Limb (tissue), 2 donors: ENCODE measurements at regions not wholly inside any gene's neighbourhood (a gene's known extent, or its start where the extent isn't known, plus 50 kb on each side); places are given as distances from the start of the nearest gene placed in this dataset.

Experiments
- DNase-seq, 2 donors: peaks; one replicate each; pipeline ENCODE4 v3.0.0-alpha.2; 2016; ENCODE audit errors: extremely low spot score in 2 of 2

GRCh38 chr17:13359774-13360173 lies 242.0 kb downstream of the HS3ST3A1 start:
- DNase-seq, result no peak

DNA sequence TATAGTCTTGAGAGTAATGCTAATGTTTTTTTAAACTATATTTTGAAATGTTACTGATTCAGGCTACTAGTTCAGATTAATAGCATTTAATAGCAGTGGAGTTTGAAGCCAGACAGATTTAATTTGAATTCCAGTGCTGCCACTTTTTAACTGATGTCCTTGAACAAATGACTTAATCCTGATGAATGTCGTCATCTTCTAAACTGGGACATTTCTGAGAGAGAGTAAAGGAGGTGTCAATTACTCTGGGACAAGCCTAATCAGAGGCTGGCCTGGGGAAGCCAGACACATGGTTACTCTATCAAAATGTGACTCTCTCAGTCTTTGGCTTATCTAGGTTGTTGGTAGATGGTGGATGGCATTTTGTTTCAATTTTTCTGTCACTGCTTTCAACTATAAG lies 246.7 kb downstream of the HS3ST3A1 start:
- no peak for DNase-seq

DNA sequence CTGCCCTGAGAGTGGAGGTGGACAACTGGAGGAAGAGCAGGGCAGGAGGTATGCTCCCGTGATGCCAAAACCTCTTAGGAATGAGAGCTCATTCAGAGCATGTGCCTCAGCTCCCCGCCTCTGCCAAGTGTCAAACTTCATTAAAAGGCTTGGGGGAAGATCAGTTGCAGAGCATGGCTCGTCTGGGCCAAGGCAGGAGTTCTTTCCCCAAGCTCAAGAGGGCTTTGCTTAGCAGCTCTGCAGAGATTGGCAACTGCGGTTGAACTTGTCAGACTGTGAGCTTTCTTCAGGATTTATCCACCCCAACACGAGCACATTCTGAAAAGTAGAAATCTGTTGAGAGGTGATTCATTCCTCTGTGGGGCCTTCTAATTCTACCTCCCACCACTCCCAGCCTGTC lies 248.1 kb downstream of the HS3ST3A1 start:
- peak in 1 of 2 donors; percentile 31 for DNase-seq

DNA sequence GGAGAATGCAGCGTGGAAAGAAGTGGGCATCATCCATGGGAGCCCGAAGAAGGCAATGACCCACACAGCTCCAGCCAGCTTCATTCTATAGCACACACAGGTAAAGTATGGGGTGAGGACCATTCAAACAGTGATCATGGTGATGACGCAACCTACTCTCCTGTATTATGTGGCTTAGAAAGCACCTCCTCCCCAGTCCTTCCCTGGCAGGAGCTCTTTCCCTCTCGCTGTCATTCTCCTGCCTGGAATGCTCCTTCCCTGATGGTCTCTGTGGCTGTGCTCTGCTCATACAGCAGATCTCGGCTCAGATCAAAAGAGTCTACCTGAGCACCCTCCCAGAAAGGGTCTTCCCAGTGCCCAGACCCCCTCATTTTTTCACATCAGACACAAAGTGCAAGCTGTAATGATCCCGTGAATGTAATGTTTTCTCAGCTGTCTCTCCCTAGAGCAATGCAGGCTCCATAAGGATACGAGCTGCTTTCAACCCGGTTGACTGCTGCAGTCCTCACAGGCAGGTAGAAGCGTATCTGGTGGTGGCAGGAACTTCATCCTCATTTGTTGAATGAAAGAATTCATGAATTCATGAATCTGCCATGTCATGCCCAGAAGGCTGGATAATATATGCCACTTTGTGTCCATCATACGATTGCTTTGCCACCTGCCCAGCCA lies 248.8 kb downstream of the HS3ST3A1 start:
- DNase-seq, result no peak

- DNase-seq, result no peak
Observed at GRCh38 chr17:13351046-13351445, 250.7 kb downstream of the HS3ST3A1 start.

DNA sequence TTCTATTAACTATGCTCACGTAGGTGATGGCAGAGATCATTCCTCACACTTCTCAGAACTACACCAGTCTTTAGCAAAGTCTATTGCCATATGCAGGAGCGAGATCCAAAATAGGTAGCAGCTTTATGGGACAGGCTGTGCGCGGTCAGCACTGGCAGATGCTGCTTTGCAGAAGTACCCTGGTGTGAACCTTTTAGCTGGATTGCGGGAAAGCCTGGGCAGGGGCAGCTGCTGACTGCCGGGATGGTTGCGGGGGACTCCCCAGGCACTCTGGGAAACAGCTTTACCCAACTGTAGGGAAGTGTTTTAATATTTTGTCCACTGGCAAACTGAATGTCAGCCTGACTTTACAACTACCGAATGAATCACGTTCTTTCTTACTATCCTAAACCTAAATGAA lies 251.3 kb downstream of the HS3ST3A1 start:
- DNase-seq, result peak in 1 of 2 donors; percentile 38

- no peak for DNase-seq
Observed at GRCh38 chr17:13346996-13347762, 254.6 kb downstream of the HS3ST3A1 start.

GRCh38 chr17:13346592-13346991 lies 255.1 kb downstream of the HS3ST3A1 start:
- no peak for DNase-seq

DNA sequence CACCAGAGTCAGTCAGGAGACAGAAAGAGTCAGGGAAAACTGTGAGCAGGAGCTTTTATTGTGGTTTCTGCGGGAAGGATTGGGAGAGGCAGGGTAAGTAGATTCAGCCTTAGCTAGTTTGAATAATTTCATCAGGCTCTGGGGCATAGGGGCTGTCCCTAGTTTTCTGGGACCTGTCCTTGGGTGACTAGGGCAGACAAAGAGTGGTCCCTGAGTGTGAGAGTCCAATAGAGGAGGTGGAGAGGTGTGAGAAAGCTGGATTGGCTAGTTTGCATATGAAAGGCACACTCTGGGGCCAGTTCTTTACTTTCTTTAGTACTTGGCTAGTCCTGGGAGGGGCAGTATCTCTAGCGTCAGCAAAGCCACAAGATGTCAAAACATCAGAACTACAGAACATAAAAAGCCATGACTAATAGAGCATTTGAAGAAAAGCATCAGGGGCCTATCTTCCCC lies 255.6 kb downstream of the HS3ST3A1 start:
- no peak for DNase-seq

DNA sequence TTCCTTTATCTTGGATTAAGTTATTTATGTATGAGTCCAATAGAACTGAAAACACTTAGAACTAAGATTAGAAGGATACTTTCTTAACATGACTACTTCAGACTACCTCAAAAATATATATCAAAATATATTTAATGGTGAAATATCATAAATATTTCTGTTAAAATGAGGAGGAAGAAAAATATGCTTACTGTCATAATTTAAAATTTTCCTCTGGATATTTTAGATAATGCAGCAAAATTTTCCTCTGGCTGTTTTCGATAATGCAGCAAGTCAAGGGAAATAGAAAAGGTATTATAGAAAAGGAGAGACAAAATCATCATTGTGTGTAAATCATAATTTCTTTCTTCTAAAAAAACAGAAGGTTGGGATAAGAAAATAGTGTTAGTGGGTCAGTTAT lies 263.3 kb downstream of the HS3ST3A1 start:
- peak in 1 of 2 donors; percentile 10 for DNase-seq

DNA sequence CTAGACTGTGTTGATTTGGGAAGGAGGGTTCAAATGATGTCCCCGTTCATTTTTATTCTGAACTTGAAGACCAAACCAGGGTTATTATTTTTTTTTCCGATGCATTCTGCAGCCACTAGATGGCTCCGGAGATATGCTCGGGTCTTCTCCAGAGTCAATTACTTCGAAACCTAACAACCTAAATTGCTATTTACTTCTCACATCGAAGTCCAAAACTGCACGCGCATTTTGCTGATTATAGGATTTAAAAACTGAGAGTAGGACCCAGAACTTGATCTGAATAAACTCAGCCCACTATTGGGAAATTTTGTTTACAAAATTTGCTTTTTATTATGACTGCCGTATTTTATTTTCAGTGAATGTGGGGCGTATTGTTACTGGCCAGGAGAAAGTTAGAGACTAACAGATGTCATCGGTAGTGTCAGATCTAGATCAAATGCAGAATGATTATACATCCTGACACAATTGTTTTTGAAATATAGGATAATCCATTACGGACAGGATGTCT lies 263.8 kb downstream of the HS3ST3A1 start:
- DNase-seq, result peak; percentile 42 to 75

- DNase-seq, result no peak
Observed at GRCh38 chr17:13337151-13337550, 264.6 kb downstream of the HS3ST3A1 start.

- no peak for DNase-seq
Observed at GRCh38 chr17:13334374-13334773, 267.4 kb downstream of the HS3ST3A1 start.

DNA sequence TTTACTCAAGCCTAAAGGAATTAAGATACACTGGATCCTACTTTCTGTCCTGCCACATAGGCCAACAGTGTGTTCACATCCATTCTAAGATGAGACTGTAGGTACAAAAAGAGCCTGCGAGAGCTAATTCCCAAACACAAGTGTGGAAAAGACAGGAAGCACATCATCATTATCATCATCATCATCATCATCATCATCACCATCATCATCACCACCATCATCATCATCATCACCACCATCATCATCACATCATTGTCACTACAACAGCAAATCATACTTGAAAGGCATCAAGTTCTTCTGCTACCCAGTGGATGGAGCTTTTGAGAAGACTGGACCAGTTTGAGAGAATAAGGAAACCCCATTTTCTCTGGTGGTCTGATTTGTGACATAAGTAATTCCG lies 268.1 kb downstream of the HS3ST3A1 start:
- no peak for DNase-seq

DNA sequence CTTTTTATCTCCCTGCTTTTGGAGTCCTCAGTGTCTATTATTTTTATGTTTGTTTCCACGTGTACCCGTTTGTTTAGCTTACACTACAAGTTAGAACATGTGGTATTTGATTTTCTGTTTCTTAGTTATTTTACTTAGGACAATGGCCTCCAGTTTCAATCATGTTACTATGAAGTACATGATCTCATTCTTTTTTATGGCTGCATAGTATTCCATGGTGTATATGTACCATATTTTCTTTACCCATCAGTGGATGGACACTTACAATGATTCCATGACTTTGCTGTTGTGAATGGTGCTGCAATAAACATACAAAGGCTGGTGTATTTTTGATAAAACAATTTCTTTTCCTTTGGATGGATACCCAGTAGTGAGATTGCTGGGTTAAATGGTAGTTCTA lies 269.5 kb downstream of the HS3ST3A1 start:
- DNase-seq, result no peak

DNA sequence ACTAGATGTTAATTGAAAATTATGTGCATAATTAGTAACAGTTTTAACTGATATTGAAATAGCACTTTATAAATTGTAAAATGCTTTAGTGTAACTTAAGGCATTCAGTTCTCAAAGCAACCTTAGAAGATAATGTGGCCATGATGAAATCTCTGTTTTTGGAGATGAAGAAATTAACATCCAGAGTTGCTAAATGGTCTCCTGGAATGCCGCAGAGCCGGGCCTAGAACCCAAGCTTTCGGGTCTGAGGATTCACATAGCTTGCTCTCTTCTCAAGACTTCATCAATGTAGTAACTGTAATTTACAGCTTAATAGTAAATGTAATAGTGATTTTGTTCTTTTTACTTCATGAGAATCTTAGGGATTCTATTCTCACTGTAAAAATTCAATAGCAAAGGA lies 272.3 kb downstream of the HS3ST3A1 start:
- no peak for DNase-seq

- no peak for DNase-seq
Observed at GRCh38 chr17:13323990-13324389, 277.7 kb downstream of the HS3ST3A1 start.

GRCh38 chr17:13321951-13322701 lies 279.6 kb downstream of the HS3ST3A1 start:
- no peak for DNase-seq

DNA sequence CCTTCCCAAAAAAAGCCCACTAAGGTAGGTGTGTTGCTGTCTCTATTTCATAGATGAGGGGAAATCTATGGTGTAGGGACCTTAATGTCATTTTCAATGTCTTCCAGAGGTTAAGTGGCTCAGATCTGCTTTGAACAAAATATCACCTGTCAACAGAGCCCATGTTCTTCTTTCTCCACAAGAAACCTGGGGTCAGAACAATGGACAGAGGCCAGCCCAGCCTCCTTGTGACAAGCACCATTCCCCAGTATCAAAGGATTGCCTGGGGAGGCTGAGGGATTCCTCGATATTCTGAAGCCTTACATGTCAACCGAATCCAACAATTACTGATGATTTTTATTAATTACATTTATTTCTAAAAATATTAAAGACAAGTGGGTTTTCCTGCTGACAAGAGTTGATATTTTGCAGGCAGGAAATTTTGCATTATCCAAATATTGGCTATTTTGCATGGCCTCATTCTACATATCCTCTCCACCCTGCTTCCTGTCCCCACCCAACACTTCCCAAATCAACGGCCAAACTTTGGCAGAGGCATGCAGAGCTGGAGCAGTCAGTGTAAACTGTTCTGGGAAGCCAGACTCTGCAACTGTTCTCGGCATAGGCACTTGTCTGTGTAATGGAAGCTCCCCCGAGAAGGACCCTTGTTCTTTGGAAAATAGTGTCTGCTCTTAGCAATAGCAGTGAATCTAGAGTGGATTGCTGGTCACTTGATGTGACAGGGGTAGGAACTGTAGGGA lies 281.5 kb downstream of the HS3ST3A1 start:
- no peak for DNase-seq

DNA sequence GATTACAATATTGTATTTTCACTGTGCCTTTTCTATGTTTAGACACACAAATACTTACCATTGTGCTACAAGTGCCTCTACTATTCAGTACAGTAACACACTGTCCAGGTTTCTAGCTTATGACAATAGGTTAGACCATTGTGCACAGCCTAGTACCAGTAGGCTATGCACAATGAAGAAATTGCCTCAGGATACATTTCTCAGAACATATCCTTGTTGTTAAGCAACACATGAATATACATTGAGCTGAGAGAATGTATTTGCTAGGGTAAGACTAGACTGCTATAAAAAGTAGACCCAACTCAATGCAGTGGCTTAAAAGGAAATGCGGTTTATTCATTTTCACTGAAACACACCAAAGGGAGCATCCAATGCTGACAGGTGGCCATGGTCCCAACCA lies 285.1 kb downstream of the HS3ST3A1 start:
- DNase-seq, result no peak

DNA sequence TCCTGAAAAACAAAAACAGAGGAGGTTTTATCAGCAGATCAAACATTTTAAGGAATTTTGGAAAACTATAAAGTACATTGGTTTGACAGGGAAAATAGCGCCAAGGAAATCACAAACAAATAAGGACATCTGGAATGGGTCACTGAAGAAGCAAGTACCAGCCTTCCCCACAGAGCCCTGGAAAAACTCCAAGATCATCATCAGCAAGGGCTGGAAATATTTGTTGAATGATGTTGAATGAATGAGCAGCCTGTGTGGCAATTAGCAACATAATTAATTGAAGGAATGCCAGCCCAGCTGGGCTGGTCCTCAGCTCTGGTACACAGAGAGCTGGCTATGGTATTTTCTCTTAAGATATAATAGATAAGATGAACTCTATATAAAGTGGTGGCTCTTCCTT lies 290.4 kb downstream of the HS3ST3A1 start:
- DNase-seq, result no peak
